C4-2B (cell line): ENCODE measurements at regions not wholly inside any gene's neighbourhood (a gene's known extent, or its start where the extent isn't known, plus 50 kb on each side); places are given as distances from the start of the nearest gene placed in this dataset.

Experiments used
- CTCF ChIP-seq: fragments of 450-650 bp; conservative IDR thresholded peaks from 2 replicates; pipeline ENCODE4 v1.5.1; 2017; ENCODE audit warnings: mild to moderate bottlenecking
- ZFX ChIP-seq: fragments of 450-650 bp; IDR thresholded peaks from 2 replicates; pipeline ENCODE4 v1.6.1; 2017

- TF ChIP-seq CTCF: no peak
- TF ChIP-seq ZFX: no peak
Observed at GRCh38 chr4:36757580-36758311, 476.3 kb downstream of the DTHD1 start.
